OCI-LY7 (cell line): ENCODE measurements at regions not wholly inside any gene's neighbourhood (a gene's known extent, or its start where the extent isn't known, plus 50 kb on each side); places are given as distances from the start of the nearest gene placed in this dataset.

ENCODE experiments used
- BruUV-seq: library from RNA; stranded (reverse); fragments of 400-500 nt; replicated peaks from 2 replicates; lab custom pipeline; 2021; lab: Mats Ljungman, UMichigan
- CTCF ChIA-PET: fragments of 300-600 bp; sonication (Branson Sonifier 250); formaldehyde crosslinking; loops from one replicate; lab custom pipeline; 2022; ENCODE audit warnings: antibody characterized with exemption; ENCODE audit not compliant: unreplicated experiment; lab: Charles Lee
- POLR2A ChIA-PET: fragments of 300-600 bp; sonication (Branson Sonifier 250); formaldehyde crosslinking; loops from one replicate; lab custom pipeline; 2022; ENCODE audit warnings: antibody characterized with exemption; lab: Charles Lee
- DNase-seq: peaks from one replicate; pipeline ENCODE4 v3.0.0-alpha.2; 2015; ENCODE audit warnings: low spot score
- H2AFZ ChIP-seq: fragments of 200-600 bp; sonication (generic), shearing (Covaris generic); 2 replicates; pipeline ENCODE4 v1.6.1; 2014; ENCODE audit warnings: mild to moderate bottlenecking, antibody characterized with exemption, low read length, moderate library complexity
- H3K27ac ChIP-seq: fragments of 200-600 bp; sonication (generic); 2 replicates; pipeline ENCODE4 v1.5.1; 2014; ENCODE audit warnings: mixed run types, low read depth, mild to moderate bottlenecking, moderate library complexity, low read length, inconsistent platforms; ENCODE audit not compliant: poor library complexity, severe bottlenecking
- H3K36me3 ChIP-seq: fragments of 200-600 bp; sonication (generic); 2 replicates; pipeline ENCODE4 v1.6.1; 2014; ENCODE audit warnings: mild to moderate bottlenecking, antibody characterized with exemption, low read length, moderate library complexity, mixed read lengths; ENCODE audit not compliant: insufficient read depth
- H3K4me1 ChIP-seq: fragments of 200-600 bp; sonication (generic); 2 replicates; pipeline ENCODE4 v1.5.1; 2014; ENCODE audit warnings: mild to moderate bottlenecking, low read length; ENCODE audit not compliant: insufficient read depth, poor library complexity, severe bottlenecking
- H3K4me2 ChIP-seq: fragments of 200-600 bp; sonication (generic); 2 replicates; pipeline ENCODE4 v1.6.1; 2014; ENCODE audit warnings: mild to moderate bottlenecking, low read length
- H3K4me3 ChIP-seq: fragments of 200-600 bp; sonication (generic); 2 replicates; pipeline ENCODE4 v1.5.1; 2014; ENCODE audit warnings: mild to moderate bottlenecking, low read depth, low read length; ENCODE audit not compliant: poor library complexity, severe bottlenecking
- H3K79me2 ChIP-seq: fragments of 200-600 bp; sonication (generic); 2 replicates; pipeline ENCODE4 v1.6.1; 2016; ENCODE audit warnings: low read depth, mild to moderate bottlenecking, low read length, moderate library complexity, mixed read lengths; ENCODE audit not compliant: insufficient read depth
- H3K9me2 ChIP-seq: fragments of 200-600 bp; sonication (generic); 2 replicates; pipeline ENCODE4 v1.6.1; 2016; ENCODE audit warnings: mild to moderate bottlenecking, low read length, mixed read lengths; ENCODE audit not compliant: insufficient read depth
- H3K9me3 ChIP-seq: fragments of 200-600 bp; sonication (generic); 2 replicates; pipeline ENCODE4 v1.6.1; 2014; ENCODE audit warnings: mild to moderate bottlenecking, mixed run types, low read length, mixed read lengths
- H4K20me1 ChIP-seq: fragments of 200-600 bp; sonication (generic); 2 replicates; pipeline ENCODE4 v1.6.1; 2014; ENCODE audit warnings: mild to moderate bottlenecking, antibody characterized with exemption, low read length, moderate library complexity, mixed read lengths; ENCODE audit not compliant: insufficient read depth
- CTCF ChIP-seq: fragments of 200-600 bp; sonication (generic); conservative IDR thresholded peaks from 2 replicates; pipeline ENCODE4 v1.5.1; 2014; ENCODE audit warnings: mild to moderate bottlenecking, antibody characterized with exemption, low read length, moderate library complexity, mixed read lengths
- EZH2phosphoT487 ChIP-seq: fragments of 200-600 bp; sonication (generic); IDR thresholded peaks from 2 replicates; pipeline ENCODE4 v1.6.1; 2018; ENCODE audit warnings: low read depth, borderline replicate concordance, mild to moderate bottlenecking, mixed run types, antibody characterized with exemption, low read length, moderate library complexity, mixed read lengths
- intact Hi-C: fragments of 100-400 bp; cut with micrococcal nuclease; formaldehyde crosslinking; loops from one replicate; pipeline ENCODE4 v1.10.0; 2022; ENCODE audit not compliant: unreplicated experiment

GRCh38 chr11:122198291-122198983 is 82.4 kb upstream of the BLID start:
- ChIA-PET POLR2A (interaction anchor here (0.7 kb wide), 1 partner anchor 273 kb away, joined by 3 read pairs; no protein-coding TSS in a partner anchor), CTCF (no interaction called here)
- TF ChIP-seq EZH2phosphoT487 (no peak), CTCF (no peak)
- H3K4me2 ChIP-seq, result no peak overlapping the region
- no peak for DNase-seq
- H3K36me3 ChIP-seq, result no peaks in the 10 kb centered on the region
- no peaks in the 10 kb centered on the region for H3K79me2 ChIP-seq
- intact Hi-C loops, result no loop called here
- no TSS peak for BruUV-seq
- no peaks in the 10 kb centered on the region for H3K9me3 ChIP-seq
- no peaks in the 10 kb centered on the region for H3K9me2 ChIP-seq
- no peak overlapping the region for H3K27ac ChIP-seq
- no peaks in the 10 kb centered on the region for H4K20me1 ChIP-seq
- H3K4me3 ChIP-seq, result no peak overlapping the region
- no peaks in the 10 kb centered on the region for H3K4me1 ChIP-seq
- H2AFZ ChIP-seq, result no peak overlapping the region

- Histone ChIP-seq H3K36me3 (no peaks in the 10 kb centered on the region), H3K9me3 (no peaks in the 10 kb centered on the region), H3K4me1 (no peaks in the 10 kb centered on the region), H4K20me1 (no peaks in the 10 kb centered on the region), H3K79me2 (no peaks in the 10 kb centered on the region), H3K4me3 (no peak overlapping the region), H3K27ac (no peak overlapping the region), H2AFZ (no peak overlapping the region), H3K9me2 (no peaks in the 10 kb centered on the region), H3K4me2 (no peak overlapping the region)
- intact Hi-C loops, result no loop called here
- TF ChIP-seq CTCF, result no peak
- TF ChIP-seq EZH2phosphoT487, result no peak
- ChIA-PET CTCF (no interaction called here), POLR2A (interaction anchor here (0.6 kb wide), 1 partner anchor 77 kb away, joined by 3 read pairs; no protein-coding TSS in a partner anchor)
- DNase-seq, result no peak
- BruUV-seq, result no TSS peak
These were observed 81.3 kb upstream of the BLID start for GRCh38 chr11:122197066-122197987.
